IPS-15b (cell line): ENCODE measurements at regions not wholly inside any gene's neighbourhood (a gene's known extent, or its start where the extent isn't known, plus 50 kb on each side); places are given as distances from the start of the nearest gene placed in this dataset.

ENCODE experiments used
- H3K27me3 ChIP-seq: one replicate; pipeline ENCODE4 v1.6.1; 2013; ENCODE audit warnings: low read length; ENCODE audit not compliant: control insufficient read depth, insufficient read depth
- H3K36me3 ChIP-seq: one replicate; pipeline ENCODE4 v1.6.1; 2013; ENCODE audit warnings: low read length; ENCODE audit not compliant: control insufficient read depth, insufficient read depth
- H3K4me1 ChIP-seq: one replicate; pipeline ENCODE4 v1.6.1; 2013; ENCODE audit warnings: mild to moderate bottlenecking, low read length; ENCODE audit not compliant: control insufficient read depth, insufficient read depth
- H3K4me3 ChIP-seq: one replicate; pipeline ENCODE4 v1.5.1; 2013; ENCODE audit warnings: low read depth, low read length
- H3K9ac ChIP-seq: one replicate; pipeline ENCODE4 v1.6.1; 2013; ENCODE audit warnings: low read depth, mild to moderate bottlenecking, low read length
- H3K9me3 ChIP-seq: one replicate; pipeline ENCODE4 v1.6.1; 2013; ENCODE audit warnings: mild to moderate bottlenecking, low read length; ENCODE audit not compliant: control insufficient read depth, insufficient read depth

DNA sequence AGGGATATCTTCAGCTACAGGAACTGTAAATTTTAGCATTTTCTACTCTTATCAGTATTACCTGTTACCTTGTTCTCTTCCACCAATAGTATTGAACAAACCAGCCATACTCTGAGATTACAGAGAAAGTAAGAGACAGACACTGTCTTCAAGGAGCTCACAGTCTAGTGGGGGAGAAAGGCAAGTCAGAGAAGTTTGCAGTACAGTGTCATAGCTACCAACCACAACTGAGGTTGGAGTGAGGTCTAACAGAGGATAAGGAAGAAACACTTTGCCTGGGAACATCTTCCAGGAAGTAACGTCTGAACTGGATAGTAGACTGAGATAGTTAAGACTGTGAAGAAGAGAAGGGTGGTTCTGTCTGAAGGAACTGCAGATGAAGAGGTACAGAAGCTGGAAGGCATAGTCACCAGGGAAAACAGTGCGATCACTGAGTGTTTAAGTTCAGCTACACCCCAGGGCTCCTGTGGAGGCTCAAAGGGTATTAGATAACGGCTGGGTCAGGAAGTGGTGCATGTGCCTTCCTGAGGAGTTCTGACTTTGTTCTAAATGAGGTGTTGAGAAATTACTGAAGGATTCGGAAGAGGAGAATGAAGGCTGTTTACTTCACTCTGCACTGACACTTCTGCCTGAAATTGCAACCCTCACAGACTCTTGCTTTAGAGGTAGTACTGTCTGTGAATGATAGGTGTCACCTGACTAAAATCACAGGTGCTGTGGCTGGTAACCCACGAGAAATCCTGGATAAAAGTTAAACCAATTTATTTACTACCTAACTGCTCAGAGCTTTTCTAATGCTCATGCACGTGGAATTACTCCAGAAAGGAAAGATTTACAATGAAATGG, 841.6 kb downstream of the MAT2B start:
- Histone ChIP-seq H3K4me1 (no peaks in the 10 kb centered on the region), H3K27me3 (no peaks in the 10 kb centered on the region), H3K36me3 (no peaks in the 10 kb centered on the region), H3K9me3 (no peaks in the 10 kb centered on the region), H3K9ac (no peak overlapping the region), H3K4me3 (no peak overlapping the region)

DNA sequence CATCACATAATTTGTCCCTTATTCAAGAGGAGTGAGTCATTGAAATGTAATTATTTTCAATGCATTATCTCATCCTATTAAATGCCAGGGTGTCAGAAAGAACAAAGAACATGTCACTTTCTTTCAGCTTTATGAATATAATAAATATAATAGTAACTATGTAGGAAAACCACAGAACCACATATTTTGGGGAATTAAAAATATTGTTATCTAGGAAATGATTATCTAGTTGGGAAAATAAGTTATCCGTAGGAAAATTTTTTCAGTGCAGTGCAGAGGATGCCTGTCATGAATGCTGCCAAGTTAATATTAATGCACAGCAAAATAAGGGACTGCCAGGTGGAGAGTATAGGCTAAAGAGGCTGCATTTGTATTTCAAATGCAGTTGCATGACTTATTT, 844.8 kb downstream of the MAT2B start:
- no peaks in the 10 kb centered on the region for H3K4me1 ChIP-seq
- H3K9me3 ChIP-seq, result no peaks in the 10 kb centered on the region
- H3K4me3 ChIP-seq, result no peak overlapping the region
- no peaks in the 10 kb centered on the region for H3K27me3 ChIP-seq
- H3K9ac ChIP-seq, result no peak overlapping the region
- no peaks in the 10 kb centered on the region for H3K36me3 ChIP-seq

GRCh38 chr5:164351245-164351834, 845.9 kb downstream of the MAT2B start:
- Histone ChIP-seq H3K9me3 (no peaks in the 10 kb centered on the region), H3K36me3 (no peaks in the 10 kb centered on the region), H3K4me3 (no peak overlapping the region), H3K27me3 (no peaks in the 10 kb centered on the region), H3K9ac (no peak overlapping the region), H3K4me1 (no peaks in the 10 kb centered on the region)

DNA sequence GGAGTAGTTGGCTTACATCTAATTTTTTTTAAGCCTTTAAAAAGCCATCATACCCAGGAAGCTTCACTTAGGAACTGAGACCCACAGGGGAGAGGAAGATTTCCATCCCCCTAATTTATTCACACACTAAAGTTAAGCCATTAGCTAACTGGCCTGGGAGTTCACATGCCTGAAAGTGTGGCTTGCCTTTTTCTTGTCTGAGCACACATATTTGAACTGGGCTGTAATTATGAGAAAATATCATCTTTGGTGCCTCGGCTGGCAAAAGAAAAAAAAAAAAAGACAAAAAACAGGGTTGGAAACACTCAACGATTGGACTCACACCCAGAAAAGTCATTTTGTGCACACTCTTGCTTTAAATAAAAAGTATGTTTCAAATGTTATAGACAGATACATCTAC, 847.3 kb downstream of the MAT2B start:
- H3K27me3 ChIP-seq, result no peaks in the 10 kb centered on the region

GRCh38 chr5:164353155-164353554, 847.7 kb downstream of the MAT2B start:
- Histone ChIP-seq H3K9me3 (no peaks in the 10 kb centered on the region), H3K27me3 (no peaks in the 10 kb centered on the region), H3K9ac (no peak overlapping the region), H3K4me3 (no peak overlapping the region), H3K36me3 (no peaks in the 10 kb centered on the region), H3K4me1 (no peaks in the 10 kb centered on the region)

More for the DNA sequence above, 847.3 kb downstream of the MAT2B start:
- no peaks in the 10 kb centered on the region for H3K36me3 ChIP-seq
- H3K4me3 ChIP-seq, result no peak overlapping the region
- H3K9ac ChIP-seq, result no peak overlapping the region
- H3K4me1 ChIP-seq, result no peaks in the 10 kb centered on the region
- no peaks in the 10 kb centered on the region for H3K9me3 ChIP-seq

DNA sequence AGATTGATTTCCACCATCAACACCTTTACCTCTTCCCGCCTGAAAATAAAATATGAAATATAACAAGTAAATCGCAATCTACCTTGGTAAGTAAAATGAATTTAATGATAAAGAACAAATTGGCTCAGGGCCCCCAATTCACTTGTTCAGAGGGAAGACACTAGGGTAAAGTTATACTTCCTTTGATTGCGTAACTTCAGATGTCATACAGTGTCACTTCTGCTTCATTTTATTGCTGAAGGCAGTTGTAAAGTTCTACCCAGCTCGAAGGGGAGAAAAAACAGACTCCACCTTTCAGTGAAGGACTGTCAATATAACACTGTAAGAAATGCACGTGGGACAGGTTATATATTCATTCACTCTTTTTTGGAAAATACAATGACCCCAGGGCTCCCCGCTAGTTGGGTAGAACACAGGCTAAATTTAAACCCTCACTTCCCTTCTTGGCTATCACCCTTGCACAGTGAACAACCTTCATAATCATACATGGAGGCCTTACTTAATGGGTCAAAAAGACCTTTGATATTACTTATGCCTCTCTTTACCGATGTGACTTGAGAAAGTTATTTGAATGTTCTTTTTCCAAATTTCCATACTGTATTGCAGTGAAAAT, 848.8 kb downstream of the MAT2B start:
- Histone ChIP-seq H3K4me3 (no peak overlapping the region), H3K9ac (no peak overlapping the region), H3K4me1 (no peaks in the 10 kb centered on the region), H3K27me3 (no peaks in the 10 kb centered on the region), H3K36me3 (no peaks in the 10 kb centered on the region), H3K9me3 (no peaks in the 10 kb centered on the region)

DNA sequence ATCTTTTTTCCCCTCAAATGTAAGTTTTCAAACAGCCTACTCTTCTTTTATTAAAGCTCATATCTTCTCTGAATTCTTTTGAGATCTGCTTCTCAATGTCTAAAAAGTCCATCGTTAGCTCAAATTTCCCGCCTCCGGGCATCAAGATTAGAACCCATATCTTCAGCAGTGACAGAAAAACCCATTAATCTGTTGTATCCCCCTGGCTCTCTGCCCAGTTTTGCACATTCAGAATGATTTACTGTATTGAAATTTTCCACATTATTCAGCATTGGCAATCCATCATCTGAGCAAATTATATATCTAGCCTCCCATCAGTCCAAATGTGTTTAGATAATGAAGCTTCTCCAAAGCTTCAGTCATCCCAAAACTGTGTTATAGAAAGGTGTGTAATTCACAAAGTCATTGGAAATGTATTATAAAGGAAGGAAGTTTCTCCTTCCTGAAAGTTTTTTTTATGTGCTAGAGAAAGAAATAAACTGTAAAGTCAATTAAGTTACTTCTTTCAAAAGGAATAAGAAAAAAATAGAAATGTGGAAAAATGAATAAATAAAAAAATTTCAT, 849.9 kb downstream of the MAT2B start:
- Histone ChIP-seq H3K36me3 (no peaks in the 10 kb centered on the region), H3K27me3 (no peaks in the 10 kb centered on the region), H3K4me1 (no peaks in the 10 kb centered on the region), H3K4me3 (no peak overlapping the region), H3K9me3 (no peaks in the 10 kb centered on the region), H3K9ac (no peak overlapping the region)

GRCh38 chr5:164356790-164357189, 851.4 kb downstream of the MAT2B start:
- H3K9ac ChIP-seq, result no peak overlapping the region
- no peaks in the 10 kb centered on the region for H3K27me3 ChIP-seq
- no peaks in the 10 kb centered on the region for H3K9me3 ChIP-seq
- H3K4me1 ChIP-seq, result no peaks in the 10 kb centered on the region
- H3K4me3 ChIP-seq, result no peak overlapping the region
- no peaks in the 10 kb centered on the region for H3K36me3 ChIP-seq

DNA sequence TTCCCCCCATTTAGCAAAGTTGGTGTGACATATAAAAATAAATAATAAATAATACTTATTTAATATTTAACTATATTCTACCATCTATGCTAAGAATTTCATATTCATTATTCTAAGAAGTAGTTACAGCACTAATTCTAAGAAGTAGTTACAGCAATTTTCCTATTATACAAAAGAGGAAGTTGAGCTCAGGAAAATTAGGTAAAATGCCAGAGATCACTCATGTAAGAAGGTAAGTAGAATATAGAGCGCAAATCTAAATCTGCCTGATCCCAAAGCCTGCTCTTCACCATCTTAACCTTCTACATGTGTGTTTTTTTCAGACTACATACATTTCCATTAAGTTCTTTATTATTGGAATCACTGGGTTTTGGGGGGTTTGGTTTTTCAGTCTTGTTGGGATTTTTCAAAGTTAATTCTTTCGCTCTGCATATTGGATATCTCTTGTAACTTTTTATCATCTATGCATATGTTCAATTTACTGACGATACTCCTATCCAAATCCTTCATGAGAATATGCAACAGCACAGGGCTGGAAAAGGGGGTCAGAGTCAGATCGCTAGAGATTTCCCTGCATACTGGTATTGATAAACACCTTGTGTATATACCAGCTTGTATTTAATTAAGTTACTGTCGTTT, 852.1 kb downstream of the MAT2B start:
- Histone ChIP-seq H3K9ac (no peak overlapping the region), H3K36me3 (no peaks in the 10 kb centered on the region), H3K4me1 (no peaks in the 10 kb centered on the region), H3K27me3 (no peaks in the 10 kb centered on the region), H3K4me3 (no peak overlapping the region), H3K9me3 (no peaks in the 10 kb centered on the region)

- H3K27me3 ChIP-seq, result no peaks in the 10 kb centered on the region
- H3K9me3 ChIP-seq, result no peaks in the 10 kb centered on the region
- no peaks in the 10 kb centered on the region for H3K4me1 ChIP-seq
- H3K36me3 ChIP-seq, result no peaks in the 10 kb centered on the region
- H3K4me3 ChIP-seq, result no peak overlapping the region
- no peak overlapping the region for H3K9ac ChIP-seq
Observed at GRCh38 chr5:164358531-164359259, 853.3 kb downstream of the MAT2B start.
